ENCODE measurements at regions not wholly inside any gene's neighbourhood (a gene's known extent, or its start where the extent isn't known, plus 50 kb on each side); places are given as distances from the start of the nearest gene placed in this dataset.

DNA sequence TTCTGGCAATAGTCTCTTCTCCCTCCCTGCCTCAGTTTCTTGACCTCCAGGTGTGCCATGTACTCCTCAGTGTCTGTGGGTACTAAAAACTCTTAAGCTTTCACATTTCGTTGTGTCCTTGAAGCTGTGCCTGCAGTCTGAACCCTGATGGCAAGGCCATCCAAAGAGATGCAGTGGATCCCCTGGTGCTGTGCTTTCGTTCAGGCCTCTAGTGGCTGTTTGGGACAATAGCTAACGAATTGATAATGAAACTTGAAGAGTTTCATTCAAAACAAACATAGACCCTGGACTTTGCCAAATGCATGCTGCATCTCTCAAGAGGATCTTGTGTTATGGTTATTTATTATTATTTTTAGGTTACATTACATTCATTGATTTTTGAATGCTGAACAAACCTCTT lies 523.1 kb upstream of the FSIP2 start:
- no peak overlapping the region for H3K4me3 ChIP-seq (ENCODE audit: low read length)
- no peak overlapping the region for H3K9ac ChIP-seq (ENCODE audit: low read depth, low read length)
- no peaks in the 10 kb centered on the region for H3K36me3 ChIP-seq (ENCODE audit: insufficient read depth, low read depth, low read length)
- no peak overlapping the region for H3K27ac ChIP-seq (ENCODE audit: low read length)
- H3K27me3 ChIP-seq (ENCODE audit: insufficient read depth, low read length), result no peaks in the 10 kb centered on the region
- 0 out of 2 replicates have a peak, but pooled peaks cover 2% of the 10 kb centered on the region for H3K4me1 ChIP-seq (ENCODE audit: insufficient read depth, low read length)
- no peaks in the 10 kb centered on the region for H3K9me3 ChIP-seq (ENCODE audit: insufficient read depth, low read depth, low read length)

- Histone ChIP-seq H3K36me3 (ENCODE audit: insufficient read depth, low read depth, low read length) (no peaks in the 10 kb centered on the region), H3K9me3 (ENCODE audit: insufficient read depth, low read depth, low read length) (no peaks in the 10 kb centered on the region)
These were observed 518.6 kb upstream of the FSIP2 start for GRCh38 chr2:185219981-185220380.

GRCh38 chr2:185222311-185222710 lies 516.3 kb upstream of the FSIP2 start:
- Histone ChIP-seq H3K4me1 (ENCODE audit: insufficient read depth, low read length) (no peaks in the 10 kb centered on the region), H3K9ac (ENCODE audit: low read depth, low read length) (no peak overlapping the region), H3K9me3 (ENCODE audit: insufficient read depth, low read depth, low read length) (no peaks in the 10 kb centered on the region), H3K4me3 (ENCODE audit: low read length) (no peak overlapping the region), H3K36me3 (ENCODE audit: insufficient read depth, low read depth, low read length) (no peaks in the 10 kb centered on the region), H3K27me3 (ENCODE audit: insufficient read depth, low read length) (no peaks in the 10 kb centered on the region), H3K27ac (ENCODE audit: low read length) (no peak overlapping the region)

More at GRCh38 chr2:185219981-185220380, 518.6 kb upstream of the FSIP2 start:
- Histone ChIP-seq H3K27ac (ENCODE audit: low read length) (no peak overlapping the region), H3K9ac (ENCODE audit: low read depth, low read length) (no peak overlapping the region), H3K4me3 (ENCODE audit: low read length) (no peak overlapping the region), H3K4me1 (ENCODE audit: insufficient read depth, low read length) (0 out of 2 replicates have a peak, but pooled peaks cover 2% of the 10 kb centered on the region), H3K27me3 (ENCODE audit: insufficient read depth, low read length) (no peaks in the 10 kb centered on the region)

GRCh38 chr2:185227391-185227790 lies 511.2 kb upstream of the FSIP2 start:
- no peak overlapping the region for H3K9ac ChIP-seq (ENCODE audit: low read depth, low read length)
- H3K36me3 ChIP-seq (ENCODE audit: insufficient read depth, low read depth, low read length), result no peaks in the 10 kb centered on the region
- no peaks in the 10 kb centered on the region for H3K4me1 ChIP-seq (ENCODE audit: insufficient read depth, low read length)
- H3K27ac ChIP-seq (ENCODE audit: low read length), result no peak overlapping the region
- no peaks in the 10 kb centered on the region for H3K9me3 ChIP-seq (ENCODE audit: insufficient read depth, low read depth, low read length)
- H3K4me3 ChIP-seq (ENCODE audit: low read length), result no peak overlapping the region
- no peaks in the 10 kb centered on the region for H3K27me3 ChIP-seq (ENCODE audit: insufficient read depth, low read length)

DNA sequence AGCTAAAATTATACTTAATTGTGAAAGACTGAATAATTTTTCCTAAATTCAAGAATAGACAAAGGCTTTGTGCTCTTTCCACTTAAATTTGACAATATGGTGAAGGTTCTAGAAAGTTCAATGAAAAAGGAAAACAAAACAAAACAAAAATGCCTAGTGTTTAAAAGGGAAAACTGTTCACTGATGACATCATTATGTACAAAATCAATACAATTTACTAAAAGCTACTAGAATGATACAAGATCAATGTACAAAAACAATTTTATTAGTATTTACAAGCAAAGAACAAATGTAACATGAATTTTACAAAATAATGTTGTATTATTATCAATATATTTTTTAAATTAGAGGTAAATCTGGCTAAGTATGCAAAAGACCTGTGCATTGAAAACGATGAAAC lies 499.1 kb upstream of the FSIP2 start:
- Histone ChIP-seq H3K9me3 (ENCODE audit: insufficient read depth, low read depth, low read length) (peaks cover 4% of the 10 kb centered on the region; the same call in 1 of the 2 replicates), H3K4me1 (ENCODE audit: insufficient read depth, low read length) (no peaks in the 10 kb centered on the region), H3K36me3 (ENCODE audit: insufficient read depth, low read depth, low read length) (no peaks in the 10 kb centered on the region), H3K9ac (ENCODE audit: low read depth, low read length) (no peak overlapping the region), H3K27me3 (ENCODE audit: insufficient read depth, low read length) (no peaks in the 10 kb centered on the region), H3K4me3 (ENCODE audit: low read length) (no peak overlapping the region), H3K27ac (ENCODE audit: low read length) (no peak overlapping the region)

DNA sequence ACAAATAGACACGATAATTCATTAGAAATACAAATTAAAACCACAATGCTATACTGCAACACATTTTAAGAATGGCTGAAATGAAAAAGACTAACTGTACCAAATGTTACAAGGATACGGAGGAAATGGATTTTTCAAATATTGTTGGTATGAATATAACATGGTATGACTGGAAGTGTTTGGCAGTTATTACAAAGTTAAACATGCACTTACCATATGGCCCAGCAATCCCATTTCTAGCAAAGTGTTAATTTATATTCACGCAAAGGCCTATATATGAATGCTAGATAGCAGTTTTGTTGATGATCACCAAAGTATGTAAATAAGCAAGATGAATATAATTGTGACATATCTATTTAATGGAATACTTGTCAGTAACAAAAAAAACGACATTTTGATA lies 497.8 kb upstream of the FSIP2 start:
- Histone ChIP-seq H3K9ac (ENCODE audit: low read depth, low read length) (no peak overlapping the region), H3K4me3 (ENCODE audit: low read length) (no peak overlapping the region), H3K36me3 (ENCODE audit: insufficient read depth, low read depth, low read length) (no peaks in the 10 kb centered on the region), H3K4me1 (ENCODE audit: insufficient read depth, low read length) (no peaks in the 10 kb centered on the region; the same call in 1 of the 2 replicates), H3K27ac (ENCODE audit: low read length) (no peak overlapping the region), H3K9me3 (ENCODE audit: insufficient read depth, low read depth, low read length) (peaks cover 4% of the 10 kb centered on the region; the same call in 1 of the 2 replicates), H3K27me3 (ENCODE audit: insufficient read depth, low read length) (no peaks in the 10 kb centered on the region)

DNA sequence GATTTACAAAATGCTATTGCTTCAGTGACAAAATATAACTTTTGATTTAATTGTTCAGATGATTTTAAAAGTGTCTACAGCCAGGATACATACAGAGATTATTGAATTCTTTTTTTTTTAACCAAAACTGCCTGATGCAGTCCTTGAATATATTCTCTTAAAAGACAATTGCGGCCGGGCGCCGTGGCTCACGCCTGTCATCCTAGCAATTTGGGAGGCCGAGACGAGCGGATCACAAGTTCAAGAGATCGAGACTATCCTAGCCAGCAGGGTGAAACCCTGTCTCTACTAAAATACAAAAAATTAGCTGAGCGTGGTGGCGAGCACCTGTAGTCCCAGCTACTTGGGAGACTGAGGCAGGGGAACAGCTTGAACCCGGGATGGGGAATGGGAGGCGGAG lies 497.0 kb upstream of the FSIP2 start:
- Histone ChIP-seq H3K4me3 (ENCODE audit: low read length) (no peak overlapping the region), H3K36me3 (ENCODE audit: insufficient read depth, low read depth, low read length) (no peaks in the 10 kb centered on the region), H3K27ac (ENCODE audit: low read length) (no peak overlapping the region), H3K9me3 (ENCODE audit: insufficient read depth, low read depth, low read length) (no peaks in the 10 kb centered on the region), H3K4me1 (ENCODE audit: insufficient read depth, low read length) (no peaks in the 10 kb centered on the region; the same call in 1 of the 2 replicates), H3K27me3 (ENCODE audit: insufficient read depth, low read length) (no peaks in the 10 kb centered on the region), H3K9ac (ENCODE audit: low read depth, low read length) (no peak overlapping the region)

- Histone ChIP-seq H3K27me3 (ENCODE audit: insufficient read depth, low read length) (no peaks in the 10 kb centered on the region), H3K9ac (ENCODE audit: low read depth, low read length) (no peak overlapping the region), H3K4me3 (ENCODE audit: low read length) (no peak overlapping the region), H3K9me3 (ENCODE audit: insufficient read depth, low read depth, low read length) (no peaks in the 10 kb centered on the region), H3K36me3 (ENCODE audit: insufficient read depth, low read depth, low read length) (no peaks in the 10 kb centered on the region), H3K4me1 (ENCODE audit: insufficient read depth, low read length) (no peaks in the 10 kb centered on the region; the same call in 1 of the 2 replicates), H3K27ac (ENCODE audit: low read length) (no peak overlapping the region)
These were observed 496.1 kb upstream of the FSIP2 start for GRCh38 chr2:185242462-185242861.

GRCh38 chr2:185245216-185245615 lies 493.4 kb upstream of the FSIP2 start:
- H3K27ac ChIP-seq (ENCODE audit: low read length), result no peak overlapping the region
- no peak overlapping the region for H3K9ac ChIP-seq (ENCODE audit: low read depth, low read length)
- no peaks in the 10 kb centered on the region for H3K36me3 ChIP-seq (ENCODE audit: insufficient read depth, low read depth, low read length)
- H3K4me3 ChIP-seq (ENCODE audit: low read length), result no peak overlapping the region
- H3K9me3 ChIP-seq (ENCODE audit: insufficient read depth, low read depth, low read length), result no peaks in the 10 kb centered on the region
- no peaks in the 10 kb centered on the region; the same call in 1 of the 2 replicates for H3K4me1 ChIP-seq (ENCODE audit: insufficient read depth, low read length)
- H3K27me3 ChIP-seq (ENCODE audit: insufficient read depth, low read length), result no peaks in the 10 kb centered on the region

DNA sequence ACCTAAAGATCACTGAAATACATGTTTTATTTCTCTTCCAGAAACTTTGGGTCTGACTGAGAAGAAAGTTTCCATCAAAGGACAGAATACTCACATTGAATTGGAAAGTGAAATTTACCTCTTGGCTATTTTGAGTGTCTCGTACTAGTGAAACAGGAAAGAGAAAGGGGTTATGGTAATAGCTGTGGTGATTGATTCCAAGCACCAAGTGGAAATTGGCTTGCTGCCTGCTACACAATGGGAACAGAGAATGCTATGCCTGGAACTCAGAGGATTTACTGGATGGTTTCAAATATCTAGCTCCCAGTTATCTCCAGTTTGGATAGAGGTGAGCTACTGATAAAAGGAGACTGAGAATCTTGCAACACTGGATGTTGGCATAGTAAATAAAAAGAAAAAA lies 492.8 kb upstream of the FSIP2 start:
- Histone ChIP-seq H3K4me3 (ENCODE audit: low read length) (no peak overlapping the region), H3K4me1 (ENCODE audit: insufficient read depth, low read length) (no peaks in the 10 kb centered on the region; the same call in 1 of the 2 replicates), H3K36me3 (ENCODE audit: insufficient read depth, low read depth, low read length) (no peaks in the 10 kb centered on the region), H3K9me3 (ENCODE audit: insufficient read depth, low read depth, low read length) (no peaks in the 10 kb centered on the region), H3K27ac (ENCODE audit: low read length) (no peak overlapping the region), H3K9ac (ENCODE audit: low read depth, low read length) (no peak overlapping the region), H3K27me3 (ENCODE audit: insufficient read depth, low read length) (no peaks in the 10 kb centered on the region)

DNA sequence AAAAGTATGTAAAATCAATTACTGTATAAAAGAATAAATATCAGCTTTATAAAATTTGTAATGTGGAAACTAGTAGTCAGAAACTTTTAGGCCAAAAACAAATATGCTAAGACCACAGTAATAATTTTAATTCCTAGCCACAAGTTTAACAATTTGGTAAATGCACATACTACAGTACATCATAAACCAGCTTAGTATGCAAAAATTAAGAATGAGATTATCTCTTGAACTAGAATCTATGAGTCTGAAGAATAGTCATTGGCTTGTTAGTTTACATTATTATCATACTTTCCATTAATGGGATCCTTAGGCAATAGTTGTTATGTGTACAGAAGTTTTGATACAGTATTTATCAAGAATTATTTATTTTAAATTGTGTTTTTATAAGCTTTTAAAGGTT lies 491.9 kb upstream of the FSIP2 start:
- no peak overlapping the region for H3K4me3 ChIP-seq (ENCODE audit: low read length)
- H3K9me3 ChIP-seq (ENCODE audit: insufficient read depth, low read depth, low read length), result no peaks in the 10 kb centered on the region
- H3K36me3 ChIP-seq (ENCODE audit: insufficient read depth, low read depth, low read length), result no peaks in the 10 kb centered on the region
- no peaks in the 10 kb centered on the region for H3K27me3 ChIP-seq (ENCODE audit: insufficient read depth, low read length)
- no peak overlapping the region for H3K27ac ChIP-seq (ENCODE audit: low read length)
- H3K9ac ChIP-seq (ENCODE audit: low read depth, low read length), result no peak overlapping the region
- H3K4me1 ChIP-seq (ENCODE audit: insufficient read depth, low read length), result no peaks in the 10 kb centered on the region; the same call in 1 of the 2 replicates

GRCh38 chr2:185255566-185255965 lies 483.0 kb upstream of the FSIP2 start:
- no peak overlapping the region for H3K27ac ChIP-seq (ENCODE audit: low read length)
- H3K27me3 ChIP-seq (ENCODE audit: insufficient read depth, low read length), result no peaks in the 10 kb centered on the region
- no peaks in the 10 kb centered on the region for H3K36me3 ChIP-seq (ENCODE audit: insufficient read depth, low read depth, low read length)
- H3K4me3 ChIP-seq (ENCODE audit: low read length), result no peak overlapping the region
- H3K9me3 ChIP-seq (ENCODE audit: insufficient read depth, low read depth, low read length), result no peaks in the 10 kb centered on the region
- no peaks in the 10 kb centered on the region for H3K4me1 ChIP-seq (ENCODE audit: insufficient read depth, low read length)
- H3K9ac ChIP-seq (ENCODE audit: low read depth, low read length), result no peak overlapping the region

All from iPS-20b (cell line).